Activated naive CD8-positive, alpha-beta T cell treated with anti-CD3 and anti-CD28 coated beads for 36 hours (primary cell): ENCODE measurements at regions not wholly inside any gene's neighbourhood (a gene's known extent, or its start where the extent isn't known, plus 50 kb on each side); places are given as distances from the start of the nearest gene placed in this dataset.
"Not testable (repeated sequence)": the region's sequence is repeated elsewhere in the genome, so short reads cannot be mapped to it uniquely, and the experiment has no call there.

Experiments
- DNase-seq: peaks from one replicate; pipeline ENCODE4 v3.0.0; 2021
- H3K27ac Mint-ChIP-seq: one replicate; pipeline ENCODE4 v1.8.0; 2022; ENCODE audit warnings: mild to moderate bottlenecking, moderate library complexity, mixed read lengths
- H3K27me3 Mint-ChIP-seq: one replicate; pipeline ENCODE4 v1.8.0; 2022; ENCODE audit warnings: mild to moderate bottlenecking, mixed read lengths
- H3K36me3 Mint-ChIP-seq: one replicate; pipeline ENCODE4 v1.8.0; 2021; ENCODE audit warnings: mild to moderate bottlenecking, mixed read lengths
- H3K4me1 Mint-ChIP-seq: one replicate; pipeline ENCODE4 v1.8.0; 2021; ENCODE audit warnings: mixed read lengths
- H3K4me3 Mint-ChIP-seq: one replicate; pipeline ENCODE4 v1.8.0; 2022; ENCODE audit warnings: mild to moderate bottlenecking, moderate library complexity, mixed read lengths
- H3K9me3 Mint-ChIP-seq: one replicate; pipeline ENCODE4 v1.8.0; 2022; ENCODE audit warnings: mixed read lengths

GRCh38 chr3:10651506-10651905 is 146.1 kb upstream of the ATP2B2 start:
- H3K27ac Mint-ChIP-seq = no peak overlapping the region
- no peaks in the 10 kb centered on the region for H3K9me3 Mint-ChIP-seq
- no peak for DNase-seq
- H3K27me3 Mint-ChIP-seq = peaks cover 14% of the 10 kb centered on the region
- H3K4me1 Mint-ChIP-seq = no peaks in the 10 kb centered on the region
- H3K4me3 Mint-ChIP-seq = no peak overlapping the region
- no peaks in the 10 kb centered on the region for H3K36me3 Mint-ChIP-seq

DNA sequence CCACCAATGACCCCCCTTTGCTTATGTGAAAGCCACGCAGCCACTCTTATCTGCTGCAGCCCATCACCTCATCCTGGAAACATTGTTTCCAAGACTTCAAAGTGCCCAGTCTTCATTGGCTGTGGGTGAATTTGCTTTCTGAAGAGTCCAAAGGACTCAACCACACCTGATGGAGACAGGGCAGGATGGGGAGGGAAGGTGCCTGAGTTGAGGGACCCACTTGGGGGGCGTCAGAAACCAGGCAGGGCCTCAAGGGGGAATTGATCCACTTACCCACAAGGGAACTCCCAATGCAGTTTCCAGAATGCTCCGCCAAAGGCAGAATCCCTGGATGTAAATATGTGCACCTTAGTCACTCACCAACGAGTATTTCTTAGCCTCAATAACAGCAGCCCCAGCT is 147.9 kb upstream of the ATP2B2 start:
- H3K27me3 Mint-ChIP-seq = peaks cover 25% of the 10 kb centered on the region
- no peak for DNase-seq
- H3K4me3 Mint-ChIP-seq = no peak overlapping the region

GRCh38 chr3:10653866-10654611 is 148.7 kb upstream of the ATP2B2 start:
- H3K4me3 Mint-ChIP-seq = no peak overlapping the region
- no peaks in the 10 kb centered on the region for H3K9me3 Mint-ChIP-seq
- no peak overlapping the region for H3K27ac Mint-ChIP-seq
- no peaks in the 10 kb centered on the region for H3K4me1 Mint-ChIP-seq
- no peaks in the 10 kb centered on the region for H3K36me3 Mint-ChIP-seq
- DNase-seq = no peak
- peaks cover 27% of the 10 kb centered on the region for H3K27me3 Mint-ChIP-seq

More for the DNA sequence above, 147.9 kb upstream of the ATP2B2 start:
- H3K4me1 Mint-ChIP-seq = no peaks in the 10 kb centered on the region
- no peak overlapping the region for H3K27ac Mint-ChIP-seq
- H3K9me3 Mint-ChIP-seq = no peaks in the 10 kb centered on the region
- H3K36me3 Mint-ChIP-seq = no peaks in the 10 kb centered on the region

DNA sequence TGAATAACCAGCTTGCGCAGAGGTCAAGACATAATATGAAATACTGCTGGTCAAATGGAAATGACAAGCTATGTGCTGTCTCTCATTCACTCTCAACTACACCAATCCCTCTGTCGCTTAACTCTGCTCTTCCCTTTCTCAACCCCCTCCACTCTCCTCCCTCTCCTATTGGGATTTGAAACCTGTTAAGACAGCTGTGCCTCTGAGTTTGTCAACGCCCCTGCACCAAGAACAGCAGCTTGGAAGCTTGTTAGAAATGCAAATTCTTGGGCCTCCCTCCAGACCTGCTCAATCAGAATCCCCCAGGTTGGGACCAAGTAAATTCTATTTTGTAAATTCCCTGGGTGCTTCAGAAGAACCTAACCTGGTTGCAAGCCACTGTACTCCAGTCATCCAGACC is 149.7 kb upstream of the ATP2B2 start:
- no peak overlapping the region for H3K27ac Mint-ChIP-seq
- DNase-seq = no peak
- peaks cover 27% of the 10 kb centered on the region for H3K27me3 Mint-ChIP-seq
- peaks cover 2% of the 10 kb centered on the region for H3K9me3 Mint-ChIP-seq
- no peak overlapping the region for H3K4me3 Mint-ChIP-seq
- no peaks in the 10 kb centered on the region for H3K4me1 Mint-ChIP-seq
- no peaks in the 10 kb centered on the region for H3K36me3 Mint-ChIP-seq

DNA sequence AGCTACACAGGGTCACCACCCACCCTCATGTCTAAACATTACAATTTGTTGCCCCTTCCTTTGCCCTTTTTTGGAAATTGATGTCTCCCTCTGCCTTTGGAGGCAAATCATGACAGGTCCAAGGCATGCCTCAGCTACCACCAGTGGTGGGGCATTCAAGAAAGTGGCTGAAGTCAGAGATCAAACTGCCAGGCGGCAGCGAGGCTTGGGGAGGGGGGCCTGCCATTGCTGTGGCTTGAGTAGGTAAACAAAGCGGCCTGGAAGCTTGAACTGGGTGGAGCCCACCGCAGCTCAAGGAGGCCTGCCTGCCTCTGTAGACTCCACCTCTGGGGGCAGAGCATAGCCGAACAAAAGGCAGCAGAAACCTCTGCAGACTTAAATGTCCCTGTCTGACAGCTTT is 152.0 kb upstream of the ATP2B2 start:
- H3K36me3 Mint-ChIP-seq, DNase-seq, H3K4me3 Mint-ChIP-seq, H3K27ac Mint-ChIP-seq, H3K9me3 Mint-ChIP-seq, H3K4me1 Mint-ChIP-seq: not testable (repeated sequence)
- H3K27me3 Mint-ChIP-seq = peaks cover 31% of the 10 kb centered on the region

GRCh38 chr3:10665592-10665991 is 150.4 kb upstream of the SLC6A11 start:
- Mint-ChIP-seq H3K4me1 (peaks cover 5% of the 10 kb centered on the region), H3K4me3 (no peak overlapping the region), H3K27me3 (peaks cover 40% of the 10 kb centered on the region), H3K36me3 (no peaks in the 10 kb centered on the region), H3K27ac (no peak overlapping the region), H3K9me3 (no peaks in the 10 kb centered on the region)
- no peak for DNase-seq

GRCh38 chr3:10666621-10667020 is 149.4 kb upstream of the SLC6A11 start:
- H3K27me3 Mint-ChIP-seq = peaks cover 40% of the 10 kb centered on the region
- H3K36me3 Mint-ChIP-seq = no peaks in the 10 kb centered on the region
- H3K4me1 Mint-ChIP-seq = peaks cover 5% of the 10 kb centered on the region
- peak; percentile 4 for DNase-seq
- H3K27ac Mint-ChIP-seq = no peak overlapping the region
- H3K9me3 Mint-ChIP-seq = no peaks in the 10 kb centered on the region
- no peak overlapping the region for H3K4me3 Mint-ChIP-seq

DNA sequence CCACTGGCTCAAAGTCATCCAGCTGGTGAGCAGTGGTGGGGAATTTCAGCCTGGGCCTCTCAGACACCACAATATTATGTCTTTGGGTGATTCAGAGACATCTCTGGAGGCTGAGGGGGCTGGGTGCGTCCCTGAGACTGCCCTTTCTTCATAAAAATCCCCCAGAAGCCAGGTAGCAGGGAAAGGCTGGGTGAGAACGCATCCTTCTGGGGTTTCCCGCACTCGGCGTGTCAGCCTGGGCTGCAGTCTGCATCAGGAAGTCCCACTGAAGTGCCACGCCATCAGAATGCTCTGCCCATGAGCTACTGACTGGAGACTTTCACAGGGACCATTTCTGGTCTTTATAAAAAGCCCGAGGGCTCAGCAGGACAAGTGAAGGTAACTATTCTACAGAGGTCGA is 148.8 kb upstream of the SLC6A11 start:
- no peak overlapping the region for H3K27ac Mint-ChIP-seq
- no peak overlapping the region for H3K4me3 Mint-ChIP-seq
- H3K36me3 Mint-ChIP-seq = no peaks in the 10 kb centered on the region
- DNase-seq = peak; percentile 4
- H3K4me1 Mint-ChIP-seq = peaks cover 5% of the 10 kb centered on the region
- H3K9me3 Mint-ChIP-seq = no peaks in the 10 kb centered on the region
- H3K27me3 Mint-ChIP-seq = peaks cover 36% of the 10 kb centered on the region

GRCh38 chr3:10667901-10668476 is 148.0 kb upstream of the SLC6A11 start:
- Mint-ChIP-seq H3K36me3 (no peaks in the 10 kb centered on the region), H3K27ac (no peak overlapping the region), H3K9me3 (no peaks in the 10 kb centered on the region), H3K4me1 (peaks cover 5% of the 10 kb centered on the region), H3K4me3 (no peak overlapping the region), H3K27me3 (peaks cover 30% of the 10 kb centered on the region)
- no peak for DNase-seq

DNA sequence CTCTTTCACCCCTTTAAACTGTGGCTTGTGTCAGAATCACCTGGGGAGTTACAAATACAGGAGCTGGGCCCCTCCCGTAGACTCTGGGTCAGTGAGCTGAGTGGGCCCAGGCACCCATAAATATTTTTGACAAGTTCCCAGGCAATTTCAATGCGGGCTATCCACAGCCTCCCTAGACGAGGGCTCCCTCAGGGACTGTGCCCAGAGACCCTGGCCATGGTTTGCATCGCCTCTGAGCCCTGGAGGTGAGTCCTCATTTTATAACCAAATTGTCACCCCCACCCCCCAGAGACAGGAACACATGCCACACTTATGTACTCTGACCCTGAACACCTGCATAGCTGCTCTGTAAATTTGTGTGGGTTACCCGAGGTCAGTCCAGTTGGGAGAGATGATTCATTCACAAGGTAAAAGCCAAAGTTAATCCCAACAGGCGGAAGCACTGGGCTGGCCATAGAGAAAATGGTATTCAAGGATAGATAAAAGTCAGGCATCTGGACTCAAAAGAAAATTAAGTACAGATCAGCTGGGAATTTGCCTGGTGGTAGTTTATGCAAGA is 146.5 kb upstream of the SLC6A11 start:
- H3K36me3 Mint-ChIP-seq = no peaks in the 10 kb centered on the region
- H3K4me1 Mint-ChIP-seq = peaks cover 5% of the 10 kb centered on the region
- H3K27me3 Mint-ChIP-seq = peaks cover 29% of the 10 kb centered on the region
- no peak overlapping the region for H3K4me3 Mint-ChIP-seq
- no peak overlapping the region for H3K27ac Mint-ChIP-seq
- DNase-seq = no peak
- H3K9me3 Mint-ChIP-seq = no peaks in the 10 kb centered on the region

GRCh38 chr3:10672422-10672821 is 143.6 kb upstream of the SLC6A11 start:
- Mint-ChIP-seq H3K27me3 (peaks cover 18% of the 10 kb centered on the region), H3K9me3 (no peaks in the 10 kb centered on the region), H3K36me3 (no peaks in the 10 kb centered on the region), H3K4me1 (no peaks in the 10 kb centered on the region), H3K27ac (no peak overlapping the region), H3K4me3 (no peak overlapping the region)
- no peak for DNase-seq

GRCh38 chr3:10674578-10674977 is 141.4 kb upstream of the SLC6A11 start:
- DNase-seq = no peak
- Mint-ChIP-seq H3K4me1 (no peaks in the 10 kb centered on the region), H3K4me3 (no peak overlapping the region), H3K27ac (no peak overlapping the region), H3K9me3 (no peaks in the 10 kb centered on the region), H3K36me3 (no peaks in the 10 kb centered on the region), H3K27me3 (peaks cover 12% of the 10 kb centered on the region)

DNA sequence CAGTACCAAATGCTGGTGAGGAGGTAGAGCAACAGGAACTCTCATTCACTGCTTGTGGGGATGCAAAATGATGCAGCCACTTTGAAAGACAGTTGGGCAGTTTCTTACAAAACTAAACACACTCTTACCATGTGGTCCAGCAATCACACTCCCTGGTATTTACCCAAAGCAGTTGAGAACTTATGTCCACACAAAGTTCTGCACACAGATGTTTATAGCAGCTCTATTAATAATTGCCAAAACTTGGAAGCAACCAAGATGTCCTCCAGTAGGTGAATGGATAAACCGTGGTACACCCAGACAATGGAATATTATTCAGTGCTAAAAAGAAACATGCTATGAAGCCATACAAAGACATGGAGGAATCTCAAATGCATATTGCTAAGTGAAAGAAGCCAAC is 139.1 kb upstream of the SLC6A11 start:
- no peak overlapping the region for H3K4me3 Mint-ChIP-seq
- no peaks in the 10 kb centered on the region for H3K4me1 Mint-ChIP-seq
- no peak overlapping the region for H3K27ac Mint-ChIP-seq
- no peaks in the 10 kb centered on the region for H3K36me3 Mint-ChIP-seq
- no peak for DNase-seq
- no peaks in the 10 kb centered on the region for H3K9me3 Mint-ChIP-seq
- H3K27me3 Mint-ChIP-seq = peaks cover 12% of the 10 kb centered on the region

DNA sequence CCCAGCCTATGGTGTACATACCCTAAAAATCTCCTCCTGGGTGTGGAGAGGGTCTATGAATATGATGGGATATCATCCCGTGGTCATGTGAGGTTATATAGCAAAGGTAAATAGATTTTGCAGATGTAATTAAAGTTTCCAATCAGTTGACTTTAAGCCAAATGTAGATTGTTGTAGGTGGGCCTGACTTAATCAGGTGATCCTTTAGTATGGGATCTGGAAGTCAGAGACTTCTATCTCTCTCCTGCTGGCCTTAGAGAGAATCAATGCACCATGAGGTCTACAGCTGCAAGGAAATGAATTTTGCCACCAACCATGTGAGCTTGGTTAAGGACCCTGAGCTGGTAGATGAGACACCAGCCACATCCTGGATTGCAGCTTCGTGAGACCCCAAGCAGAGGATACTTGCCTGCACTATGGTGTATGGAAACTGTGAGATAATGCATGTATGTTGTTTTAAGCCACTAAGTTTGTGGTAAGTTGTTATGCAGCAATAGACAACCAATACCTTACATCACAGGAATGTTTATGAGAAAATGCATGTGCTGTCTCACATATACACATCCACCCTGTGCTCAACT is 137.1 kb upstream of the SLC6A11 start:
- H3K27ac Mint-ChIP-seq = no peak overlapping the region
- H3K9me3 Mint-ChIP-seq = no peaks in the 10 kb centered on the region
- H3K4me3 Mint-ChIP-seq = no peak overlapping the region
- H3K27me3 Mint-ChIP-seq = peaks cover 8% of the 10 kb centered on the region
- DNase-seq = no peak
- H3K4me1 Mint-ChIP-seq = no peaks in the 10 kb centered on the region
- H3K36me3 Mint-ChIP-seq = no peaks in the 10 kb centered on the region

DNA sequence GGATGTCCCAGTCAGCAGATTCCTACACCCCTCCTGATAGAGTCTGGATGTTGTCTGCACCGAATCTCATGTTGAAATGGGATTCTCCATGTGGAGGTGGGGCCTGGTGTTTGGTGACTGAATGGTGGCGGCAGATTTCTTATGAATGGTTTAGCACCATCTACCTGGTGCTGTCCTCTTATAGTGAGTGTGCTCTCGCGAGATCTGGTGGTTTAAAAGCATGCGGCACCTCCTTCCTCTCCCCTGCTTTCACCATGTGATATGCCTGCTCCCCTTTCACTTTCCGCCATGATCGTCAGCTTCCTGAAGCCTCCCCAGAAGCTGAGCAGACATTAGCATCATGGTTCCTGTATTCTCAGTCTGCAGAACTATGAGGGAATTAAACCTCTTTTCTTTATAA is 135.2 kb upstream of the SLC6A11 start:
- no peak for DNase-seq
- Mint-ChIP-seq H3K27me3 (peaks cover 6% of the 10 kb centered on the region), H3K4me3 (no peak overlapping the region), H3K36me3 (no peaks in the 10 kb centered on the region), H3K4me1 (no peaks in the 10 kb centered on the region), H3K9me3 (no peaks in the 10 kb centered on the region), H3K27ac (no peak overlapping the region)

DNA sequence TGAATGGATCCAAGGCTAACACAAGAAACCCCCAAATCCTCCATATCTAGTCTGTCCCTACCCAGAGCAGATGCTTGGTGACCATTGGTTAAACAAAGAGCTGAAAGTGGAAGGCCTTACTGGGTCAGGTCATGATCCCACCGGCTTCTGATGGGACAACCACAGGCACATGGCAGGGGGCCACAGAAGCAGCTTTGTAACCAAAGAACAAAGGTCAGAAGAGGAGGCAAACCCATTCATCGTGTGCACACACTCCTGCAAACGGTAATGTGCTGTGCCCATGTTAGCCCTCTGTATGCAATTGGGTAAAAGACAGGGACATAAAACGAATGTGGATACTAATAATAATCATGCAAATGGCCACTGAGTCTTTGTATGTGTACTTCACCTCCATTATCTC is 133.3 kb upstream of the SLC6A11 start:
- H3K36me3 Mint-ChIP-seq = no peaks in the 10 kb centered on the region
- no peak overlapping the region for H3K4me3 Mint-ChIP-seq
- H3K9me3 Mint-ChIP-seq = no peaks in the 10 kb centered on the region
- no peak overlapping the region for H3K27ac Mint-ChIP-seq
- H3K4me1 Mint-ChIP-seq = no peaks in the 10 kb centered on the region
- H3K27me3 Mint-ChIP-seq = peaks cover 4% of the 10 kb centered on the region
- DNase-seq = no peak
